Loucy (cell line): ENCODE measurements at regions not wholly inside any gene's neighbourhood (a gene's known extent, or its start where the extent isn't known, plus 50 kb on each side); places are given as distances from the start of the nearest gene placed in this dataset.

Source experiments
- CTCF ChIP-seq: fragments of 200-600 bp; sonication (generic); conservative IDR thresholded peaks from 2 replicates; pipeline ENCODE4 v1.5.1; 2014; ENCODE audit warnings: mild to moderate bottlenecking, antibody characterized with exemption, low read length
- EZH2phosphoT487 ChIP-seq: fragments of 200-600 bp; IDR thresholded peaks from 2 replicates; pipeline ENCODE4 v1.6.1; 2018; ENCODE audit warnings: antibody characterized with exemption, mild to moderate bottlenecking, moderate library complexity, borderline replicate concordance

DNA sequence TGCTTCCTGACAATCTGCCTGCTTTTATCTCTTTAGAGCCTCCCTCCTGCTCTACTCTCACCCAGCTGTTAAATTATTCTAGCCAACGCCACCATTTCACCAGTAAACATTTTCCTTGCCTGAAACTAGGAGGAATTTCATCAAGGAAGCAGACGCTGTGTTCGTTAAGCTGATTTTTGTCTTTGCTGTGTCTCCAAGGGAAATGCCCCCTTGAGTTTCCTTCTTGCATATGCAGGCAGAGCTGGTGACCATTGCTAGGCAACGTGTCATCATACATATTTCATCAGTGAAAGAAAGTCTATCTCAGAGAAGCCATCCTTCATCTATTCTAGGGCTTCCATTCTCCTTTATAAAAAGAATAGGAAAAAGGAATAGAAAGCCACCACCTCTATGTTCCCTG lies 87.0 kb upstream of the ST8SIA2 start:
- TF ChIP-seq CTCF (peak; percentile 34), EZH2phosphoT487 (no peak)
